ENCODE measurements at regions not wholly inside any gene's neighbourhood (a gene's known extent, or its start where the extent isn't known, plus 50 kb on each side); places are given as distances from the start of the nearest gene placed in this dataset.

DNA sequence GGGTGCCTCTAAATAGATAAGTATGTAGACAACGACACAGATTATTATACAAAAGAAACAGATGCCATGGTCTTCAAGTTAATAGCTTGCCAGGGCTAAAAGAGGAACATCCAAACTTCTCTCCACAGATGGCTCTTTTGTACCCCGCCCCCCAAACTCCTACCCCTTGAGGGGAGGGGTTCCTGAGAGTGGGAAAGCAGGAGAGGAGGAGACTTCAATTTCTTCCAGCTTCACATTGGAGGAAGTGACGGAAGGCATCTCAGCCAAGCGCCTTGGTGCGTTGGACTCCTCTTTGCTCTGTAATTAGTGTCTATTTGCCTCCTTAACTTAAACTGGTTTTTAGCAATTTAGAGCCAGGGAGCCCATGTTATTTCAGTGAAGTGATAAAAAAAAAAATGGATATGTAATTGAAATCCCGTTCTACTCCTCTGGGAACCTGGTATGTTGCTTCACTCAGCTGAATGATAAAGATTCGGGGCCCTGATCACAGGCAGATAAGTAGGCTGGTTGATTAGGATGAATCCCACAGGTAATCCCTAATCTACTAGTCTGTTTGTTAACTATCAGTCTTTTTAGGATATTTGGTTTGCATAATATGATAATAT is 580.9 kb upstream of the CADM1 start:
- Mint-ChIP-seq H3K4me1 (ENCODE audit: unreplicated experiment) (peaks cover 12% of the 10 kb centered on the region), H3K4me3 (ENCODE audit: unreplicated experiment) (no peak overlapping the region), H3K27me3 (ENCODE audit: unreplicated experiment) (peaks cover 4% of the 10 kb centered on the region), H3K9me3 (ENCODE audit: unreplicated experiment) (no peaks in the 10 kb centered on the region), H3K36me3 (ENCODE audit: low read depth, unreplicated experiment) (no peaks in the 10 kb centered on the region), H3K27ac (ENCODE audit: unreplicated experiment) (no peak overlapping the region)
- no peak for DNase-seq (ENCODE audit: low spot score)
- TF ChIP-seq CTCF (IDR thresholded peaks at IDR 0.05; ENCODE audit: unreplicated experiment): no peak

GRCh38 chr11:116084511-116084910 is 580.3 kb upstream of the CADM1 start:
- peaks cover 4% of the 10 kb centered on the region for H3K27me3 Mint-ChIP-seq (ENCODE audit: unreplicated experiment)
- no peaks in the 10 kb centered on the region for H3K36me3 Mint-ChIP-seq (ENCODE audit: low read depth, unreplicated experiment)
- no peak for TF ChIP-seq CTCF (IDR thresholded peaks at IDR 0.05; ENCODE audit: unreplicated experiment)
- H3K4me1 Mint-ChIP-seq (ENCODE audit: unreplicated experiment): peaks cover 12% of the 10 kb centered on the region
- H3K4me3 Mint-ChIP-seq (ENCODE audit: unreplicated experiment): no peak overlapping the region
- DNase-seq (ENCODE audit: low spot score): no peak
- no peak overlapping the region for H3K27ac Mint-ChIP-seq (ENCODE audit: unreplicated experiment)
- H3K9me3 Mint-ChIP-seq (ENCODE audit: unreplicated experiment): no peaks in the 10 kb centered on the region

GRCh38 chr11:116082256-116082655 is 578.0 kb upstream of the CADM1 start:
- Mint-ChIP-seq H3K9me3 (ENCODE audit: unreplicated experiment) (no peaks in the 10 kb centered on the region), H3K27ac (ENCODE audit: unreplicated experiment) (no peak overlapping the region), H3K4me3 (ENCODE audit: unreplicated experiment) (no peak overlapping the region), H3K36me3 (ENCODE audit: low read depth, unreplicated experiment) (peaks cover 3% of the 10 kb centered on the region), H3K4me1 (ENCODE audit: unreplicated experiment) (peaks cover 12% of the 10 kb centered on the region), H3K27me3 (ENCODE audit: unreplicated experiment) (peaks cover 4% of the 10 kb centered on the region)
- no peak for DNase-seq (ENCODE audit: low spot score)
- TF ChIP-seq CTCF (IDR thresholded peaks at IDR 0.05; ENCODE audit: unreplicated experiment): no peak

DNA sequence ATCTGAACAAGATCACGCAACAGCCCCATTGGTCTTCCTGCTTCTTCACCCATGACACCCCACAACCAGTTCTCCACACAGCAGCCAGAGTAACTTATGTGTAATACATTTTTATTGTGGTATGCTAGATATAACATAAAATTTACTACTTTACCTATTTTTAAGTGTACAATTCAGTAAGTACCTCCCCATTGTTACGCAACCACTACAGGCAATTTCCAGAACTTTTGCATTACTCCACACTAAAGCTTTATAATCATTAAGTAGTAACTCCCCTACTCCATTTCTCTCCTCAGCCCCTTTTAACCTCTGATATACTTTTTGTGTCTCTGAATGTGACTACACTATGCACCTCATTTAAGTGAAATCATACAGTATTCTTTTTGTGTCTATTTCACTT is 575.4 kb upstream of the CADM1 start:
- Mint-ChIP-seq H3K4me3 (ENCODE audit: unreplicated experiment) (no peak overlapping the region), H3K4me1 (ENCODE audit: unreplicated experiment) (no peaks in the 10 kb centered on the region), H3K27me3 (ENCODE audit: unreplicated experiment) (peaks cover 4% of the 10 kb centered on the region), H3K27ac (ENCODE audit: unreplicated experiment) (no peak overlapping the region), H3K9me3 (ENCODE audit: unreplicated experiment) (no peaks in the 10 kb centered on the region), H3K36me3 (ENCODE audit: low read depth, unreplicated experiment) (peaks cover 3% of the 10 kb centered on the region)
- DNase-seq (ENCODE audit: low spot score): no peak
- no peak for TF ChIP-seq CTCF (IDR thresholded peaks at IDR 0.05; ENCODE audit: unreplicated experiment)

- Mint-ChIP-seq H3K27me3 (ENCODE audit: unreplicated experiment) (peaks cover 4% of the 10 kb centered on the region), H3K27ac (ENCODE audit: unreplicated experiment) (no peak overlapping the region), H3K4me1 (ENCODE audit: unreplicated experiment) (no peaks in the 10 kb centered on the region), H3K9me3 (ENCODE audit: unreplicated experiment) (no peaks in the 10 kb centered on the region), H3K4me3 (ENCODE audit: unreplicated experiment) (no peak overlapping the region), H3K36me3 (ENCODE audit: low read depth, unreplicated experiment) (peaks cover 3% of the 10 kb centered on the region)
- peak; percentile 25 for TF ChIP-seq CTCF (IDR thresholded peaks at IDR 0.05; ENCODE audit: unreplicated experiment)
- peak; percentile 38 for DNase-seq (ENCODE audit: low spot score)
These were observed 573.9 kb upstream of the CADM1 start for GRCh38 chr11:116078101-116078591.

Measured in endothelial cell (in vitro differentiated cells).